ENCODE measurements at regions not wholly inside any gene's neighbourhood (a gene's known extent, or its start where the extent isn't known, plus 50 kb on each side); places are given as distances from the start of the nearest gene placed in this dataset.

DNA sequence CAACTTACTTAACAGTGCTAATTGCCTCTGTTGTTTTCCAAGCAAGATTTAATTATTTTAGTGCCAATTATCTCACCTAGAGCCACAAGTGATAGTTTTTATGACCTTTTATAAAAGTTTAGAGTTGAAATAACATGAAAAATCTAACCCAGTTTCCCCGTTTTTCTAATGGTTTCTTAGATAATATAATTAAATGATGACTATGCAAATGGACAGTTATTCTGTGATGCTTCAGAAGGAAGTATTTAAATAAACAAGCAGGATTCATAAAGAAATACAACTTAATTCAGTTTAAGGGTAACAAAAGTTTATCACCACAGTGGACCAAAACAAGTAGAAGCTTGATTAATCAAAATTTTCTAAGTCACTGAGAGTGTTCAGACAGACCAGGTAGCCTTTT, 721.2 kb upstream of the SOX9 start:
- no peak overlapping the region for H3K9ac ChIP-seq (ENCODE audit: low read depth in 1 of 2, low read length in 2 of 2)
- H3K27ac ChIP-seq (ENCODE audit: low read depth in 1 of 2, low read length in 2 of 2): no peak overlapping the region
- H3K4me3 ChIP-seq (ENCODE audit: low read depth in 1 of 3, low read length in 3 of 3): no peak overlapping the region
- TF ChIP-seq, protein P1, sequence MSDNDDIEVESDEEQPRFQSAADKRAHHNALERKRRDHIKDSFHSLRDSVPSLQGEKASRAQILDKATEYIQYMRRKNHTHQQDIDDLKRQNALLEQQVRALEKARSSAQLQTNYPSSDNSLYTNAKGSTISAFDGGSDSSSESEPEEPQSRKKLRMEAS (IDR thresholded peaks at IDR 0.05): no peak
- TF ChIP-seq JUND (IDR thresholded peaks at IDR 0.05): no peak
- TF ChIP-seq EGR1 (IDR thresholded peaks at IDR 0.05; ENCODE audit: low read depth in 2 of 2): no peak
- TF ChIP-seq TAF1 (conservative IDR thresholded peaks at IDR 0.05): no peak
- TF ChIP-seq FOXA1 (IDR thresholded peaks at IDR 0.05): no peak
- no peak for TF ChIP-seq SP1 (IDR thresholded peaks at IDR 0.05)
- TF ChIP-seq GABPA (IDR thresholded peaks at IDR 0.05 in 1 of 2, conservative IDR thresholded peaks at IDR 0.05 in 1 of 2): no peak
- TF ChIP-seq, protein P2, sequence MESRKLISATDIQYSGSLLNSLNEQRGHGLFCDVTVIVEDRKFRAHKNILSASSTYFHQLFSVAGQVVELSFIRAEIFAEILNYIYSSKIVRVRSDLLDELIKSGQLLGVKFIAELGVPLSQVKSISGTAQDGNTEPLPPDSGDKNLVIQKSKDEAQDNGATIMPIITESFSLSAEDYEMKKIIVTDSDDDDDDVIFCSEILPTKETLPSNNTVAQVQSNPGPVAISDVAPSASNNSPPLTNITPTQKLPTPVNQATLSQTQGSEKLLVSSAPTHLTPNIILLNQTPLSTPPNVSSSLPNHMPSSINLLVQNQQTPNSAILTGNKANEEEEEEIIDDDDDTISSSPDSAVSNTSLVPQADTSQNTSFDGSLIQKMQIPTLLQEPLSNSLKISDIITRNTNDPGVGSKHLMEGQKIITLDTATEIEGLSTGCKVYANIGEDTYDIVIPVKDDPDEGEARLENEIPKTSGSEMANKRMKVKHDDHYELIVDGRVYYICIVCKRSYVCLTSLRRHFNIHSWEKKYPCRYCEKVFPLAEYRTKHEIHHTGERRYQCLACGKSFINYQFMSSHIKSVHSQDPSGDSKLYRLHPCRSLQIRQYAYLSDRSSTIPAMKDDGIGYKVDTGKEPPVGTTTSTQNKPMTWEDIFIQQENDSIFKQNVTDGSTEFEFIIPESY (IDR thresholded peaks at IDR 0.05): no peak
- no peak for TF ChIP-seq NR2F2 (IDR thresholded peaks at IDR 0.05)
- no peak for DNase-seq (ENCODE audit: low spot score)
- H3K27me3 ChIP-seq (ENCODE audit: control insufficient read depth in 4 of 4, insufficient read depth in 4 of 4, low read length in 3 of 4): no peaks in the 10 kb centered on the region
- no peaks in the 10 kb centered on the region for H3K4me1 ChIP-seq (ENCODE audit: control insufficient read depth in 4 of 4, insufficient read depth in 4 of 4, low read length in 3 of 4)
- no peaks in the 10 kb centered on the region for H3K9me3 ChIP-seq (ENCODE audit: control insufficient read depth in 4 of 4, low read length in 3 of 4)
- 21% methylated on average over 1 of the region's 1 CpG for WGBS
- H3K36me3 ChIP-seq (ENCODE audit: control insufficient read depth in 4 of 4, insufficient read depth in 3 of 4, low read depth in 1 of 4, low read length in 3 of 4): no peaks in the 10 kb centered on the region

DNA sequence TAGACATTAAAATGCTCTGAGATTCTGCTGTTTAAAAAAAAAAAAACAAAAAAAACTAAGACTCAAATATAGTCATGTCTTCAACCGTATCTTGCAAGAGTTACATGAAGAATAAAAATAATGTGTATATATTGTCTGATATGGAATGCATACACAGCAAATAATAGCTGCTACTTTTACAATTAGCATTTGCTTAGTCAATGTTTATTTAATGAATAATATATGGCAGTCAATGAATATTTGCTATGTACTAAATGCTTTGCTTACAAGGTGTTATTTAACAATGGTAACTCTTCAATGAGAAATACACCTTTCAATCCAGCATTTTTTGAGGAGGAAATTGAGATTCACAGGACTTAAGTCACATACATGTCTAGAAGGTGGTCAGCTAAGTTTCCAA, 718.8 kb upstream of the SOX9 start:
- no peak for DNase-seq (ENCODE audit: low spot score)
- Histone ChIP-seq H3K36me3 (ENCODE audit: control insufficient read depth in 4 of 4, insufficient read depth in 3 of 4, low read depth in 1 of 4, low read length in 3 of 4) (no peaks in the 10 kb centered on the region), H3K4me3 (ENCODE audit: low read depth in 1 of 3, low read length in 3 of 3) (no peak overlapping the region), H3K9ac (ENCODE audit: low read depth in 1 of 2, low read length in 2 of 2) (no peak overlapping the region), H3K27me3 (ENCODE audit: control insufficient read depth in 4 of 4, insufficient read depth in 4 of 4, low read length in 3 of 4) (no peaks in the 10 kb centered on the region), H3K4me1 (ENCODE audit: control insufficient read depth in 4 of 4, insufficient read depth in 4 of 4, low read length in 3 of 4) (no peaks in the 10 kb centered on the region), H3K9me3 (ENCODE audit: control insufficient read depth in 4 of 4, low read length in 3 of 4) (no peaks in the 10 kb centered on the region), H3K27ac (ENCODE audit: low read depth in 1 of 2, low read length in 2 of 2) (no peak overlapping the region)
- WGBS: 97% methylated on average over 1 of the region's 1 CpG
- TF ChIP-seq FOXA1 (IDR thresholded peaks at IDR 0.05) (no peak), GABPA (IDR thresholded peaks at IDR 0.05 in 1 of 2, conservative IDR thresholded peaks at IDR 0.05 in 1 of 2) (no peak)

DNA sequence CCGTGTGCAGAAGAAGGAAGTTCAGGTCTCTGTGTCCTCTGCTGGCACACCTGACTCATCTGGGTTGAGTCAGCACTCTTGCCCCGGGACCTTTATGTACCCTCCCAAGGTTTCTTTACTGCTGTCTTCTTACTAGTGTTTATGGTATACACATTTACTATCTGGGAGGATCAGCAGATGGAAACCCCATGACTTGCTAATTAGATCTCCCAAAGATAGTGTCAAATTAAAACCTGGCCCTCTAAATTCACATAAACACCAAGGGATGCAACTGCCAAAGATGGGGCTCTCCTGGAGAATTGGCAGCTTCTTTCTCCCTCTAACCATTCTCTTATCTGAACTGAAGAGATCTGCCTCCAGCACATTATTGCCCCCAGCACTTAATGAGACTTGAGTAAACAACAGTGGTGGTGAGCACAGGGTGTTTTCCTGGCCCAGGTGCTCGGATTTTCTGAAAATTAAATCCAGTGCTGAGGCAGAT, 718.1 kb upstream of the SOX9 start:
- Histone ChIP-seq H3K36me3 (ENCODE audit: control insufficient read depth in 4 of 4, insufficient read depth in 3 of 4, low read depth in 1 of 4, low read length in 3 of 4) (no peaks in the 10 kb centered on the region), H3K4me1 (ENCODE audit: control insufficient read depth in 4 of 4, insufficient read depth in 4 of 4, low read length in 3 of 4) (no peaks in the 10 kb centered on the region), H3K4me3 (ENCODE audit: low read depth in 1 of 3, low read length in 3 of 3) (no peak overlapping the region), H3K9me3 (ENCODE audit: control insufficient read depth in 4 of 4, low read length in 3 of 4) (no peaks in the 10 kb centered on the region), H3K9ac (ENCODE audit: low read depth in 1 of 2, low read length in 2 of 2) (no peak overlapping the region), H3K27me3 (ENCODE audit: control insufficient read depth in 4 of 4, insufficient read depth in 4 of 4, low read length in 3 of 4) (no peaks in the 10 kb centered on the region), H3K27ac (ENCODE audit: low read depth in 1 of 2, low read length in 2 of 2) (no peak overlapping the region)
- TF ChIP-seq HNF4G (IDR thresholded peaks at IDR 0.05): no peak
- TF ChIP-seq TAF1 (conservative IDR thresholded peaks at IDR 0.05): no peak
- TF ChIP-seq EGR1 (IDR thresholded peaks at IDR 0.05; ENCODE audit: low read depth in 2 of 2): no peak
- TF ChIP-seq FOXA2 (IDR thresholded peaks at IDR 0.05): no peak
- no peak for TF ChIP-seq HNF4A (conservative IDR thresholded peaks at IDR 0.05)
- no peak for TF ChIP-seq RAD21 (IDR thresholded peaks at IDR 0.05)
- TF ChIP-seq, protein P3, sequence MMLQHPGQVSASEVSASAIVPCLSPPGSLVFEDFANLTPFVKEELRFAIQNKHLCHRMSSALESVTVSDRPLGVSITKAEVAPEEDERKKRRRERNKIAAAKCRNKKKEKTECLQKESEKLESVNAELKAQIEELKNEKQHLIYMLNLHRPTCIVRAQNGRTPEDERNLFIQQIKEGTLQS (IDR thresholded peaks at IDR 0.05): no peak
- TF ChIP-seq SP1 (IDR thresholded peaks at IDR 0.05): no peak
- no peak for TF ChIP-seq NR2F2 (IDR thresholded peaks at IDR 0.05)
- no peak for TF ChIP-seq GABPA (IDR thresholded peaks at IDR 0.05 in 1 of 2, conservative IDR thresholded peaks at IDR 0.05 in 1 of 2)
- TF ChIP-seq, protein P2 (IDR thresholded peaks at IDR 0.05): no peak
- TF ChIP-seq, protein P1 (IDR thresholded peaks at IDR 0.05): no peak
- no peak for TF ChIP-seq YY1 (IDR thresholded peaks at IDR 0.05)
- no peak for TF ChIP-seq FOXA1 (IDR thresholded peaks at IDR 0.05)
- no peak for DNase-seq (ENCODE audit: low spot score)
- WGBS: 74% methylated on average over 3 of the region's 3 CpGs

Data from liver (tissue), 7 donors.